Thyroid gland (tissue), 4 donors: ENCODE measurements at regions not wholly inside any gene's neighbourhood (a gene's known extent, or its start where the extent isn't known, plus 50 kb on each side); places are given as distances from the start of the nearest gene placed in this dataset.

Experiments used
- DNase-seq, 2 donors: peaks; one replicate each; pipeline ENCODE4 v3.0.0-alpha.2; 2019
- H3K27ac ChIP-seq, 3 donors: fragments of 200-600 bp; sonication (generic); 1 replicate in 2 of 3; 2 replicates in 1 of 3; pipeline ENCODE4 v1.5.1; 2016 to 2019; ENCODE audit warnings: mild to moderate bottlenecking in 1 of 3, moderate library complexity in 1 of 3
- H3K27me3 ChIP-seq: fragments of 200-600 bp; sonication (generic); one replicate; pipeline ENCODE4 v1.5.1; 2019
- H3K36me3 ChIP-seq, 2 donors: fragments of 200-600 bp; sonication (generic); one replicate each; pipeline ENCODE4 v1.5.1; 2016 to 2019
- H3K4me1 ChIP-seq, 2 donors: fragments of 200-600 bp; sonication (generic); one replicate each; pipeline ENCODE4 v1.5.1; 2017 to 2019
- H3K4me3 ChIP-seq, 3 donors: fragments of 200-600 bp; sonication (generic); replicated peaks in 1 of 3; 1 replicate in 2 of 3; 2 replicates in 1 of 3; pipeline ENCODE4 v1.5.1; 2016; ENCODE audit warnings: mild to moderate bottlenecking in 1 of 3
- H3K9me3 ChIP-seq: fragments of 200-600 bp; sonication (generic); one replicate; pipeline ENCODE4 v1.5.1; 2017
- CTCF ChIP-seq, 6 experiments: fragments of 200-600 bp in 3 of 6; fragments of 450-650 bp in 3 of 6; sonication (generic) in 3 of 6; IDR thresholded peaks; one replicate each; pipeline ENCODE4 v1.5.1; 2016 to 2019; ENCODE audit warnings: antibody characterized with exemption in 6 of 6, mild to moderate bottlenecking in 2 of 6, inconsistent platforms in 1 of 6, moderate library complexity in 1 of 6
- POLR2A ChIP-seq, 2 donors: fragments of 450-650 bp; IDR thresholded peaks; one replicate each; pipeline ENCODE4 v1.6.1; 2017; ENCODE audit warnings: antibody characterized with exemption in 2 of 2, mild to moderate bottlenecking in 2 of 2, moderate library complexity in 1 of 2
- WGBS, 2 donors: methylation state at CpG; one replicate each; pipeline ENCODE4 v1.1.5; 2017; 5-methylcytosine and 5-hydroxymethylcytosine counted together
- intact Hi-C: fragments of 100-400 bp; cut with DNase I; formaldehyde crosslinking; loops from one replicate; pipeline ENCODE4 v1.15.1; 2023

- intact Hi-C loops, result no loop called here
- WGBS, 2 donors, result 57% methylated on average over 6 of the region's 6 CpGs
- H3K36me3 ChIP-seq, result no peaks in the 10 kb centered on the region
Observed at GRCh38 chr17:68737761-68738443, 136.7 kb upstream of the FAM20A start.

GRCh38 chr17:68734931-68735330 lies 133.8 kb upstream of the FAM20A start:
- intact Hi-C loops, result no loop called here
- Histone ChIP-seq H3K4me3 (no peak overlapping the region), H3K36me3 (no peaks in the 10 kb centered on the region), H3K4me1 (peaks cover 33 to 66% of the 10 kb centered on the region in 2 donors), H3K27ac (peak overlapping the region; percentile 81 to 95 (median 94)), H3K27me3 (no peaks in the 10 kb centered on the region), H3K9me3 (no peaks in the 10 kb centered on the region)
- DNase-seq, result peak; percentile 51 to 67
- peak in 1 of 2 donors; percentile 28 for TF ChIP-seq POLR2A (IDR thresholded peaks at IDR 0.05)
- TF ChIP-seq CTCF (IDR thresholded peaks at IDR 0.05), result no peak

More at GRCh38 chr17:68737761-68738443, 136.7 kb upstream of the FAM20A start:
- Histone ChIP-seq H3K4me1 (peaks cover 30 to 51% of the 10 kb centered on the region in 2 donors), H3K27ac (peak overlapping the region; percentile 61 to 94 (median 81)), H3K4me3 (no peak overlapping the region), H3K9me3 (no peaks in the 10 kb centered on the region), H3K27me3 (no peaks in the 10 kb centered on the region)
- TF ChIP-seq CTCF (IDR thresholded peaks at IDR 0.05) (no peak), POLR2A (IDR thresholded peaks at IDR 0.05) (peak in 1 of 2 donors; percentile 39)
- DNase-seq, result peak; percentile 57 to 72

GRCh38 chr17:68734187-68734900 lies 133.2 kb upstream of the FAM20A start:
- TF ChIP-seq POLR2A (IDR thresholded peaks at IDR 0.05) (no peak), CTCF (IDR thresholded peaks at IDR 0.05) (no peak)

GRCh38 chr17:68733241-68734176 lies 132.3 kb upstream of the FAM20A start:
- TF ChIP-seq POLR2A (IDR thresholded peaks at IDR 0.05), result peak in 1 of 2 donors; percentile 18
- TF ChIP-seq CTCF (IDR thresholded peaks at IDR 0.05), result no peak
- H3K4me1 ChIP-seq, result peaks cover 33 to 66% of the 10 kb centered on the region in 2 donors
- intact Hi-C loops, result no loop called here
- no peaks in the 10 kb centered on the region for H3K9me3 ChIP-seq
- peak overlapping the region; percentile 81 to 95 (median 94) for H3K27ac ChIP-seq
- no peak overlapping the region for H3K4me3 ChIP-seq
- peak; percentile 25 to 29 for DNase-seq
- no peaks in the 10 kb centered on the region for H3K36me3 ChIP-seq
- 39 to 50% methylated on average over 4 of the region's 4 CpGs for WGBS, 2 donors
- H3K27me3 ChIP-seq, result no peaks in the 10 kb centered on the region

More at GRCh38 chr17:68734187-68734900, 133.2 kb upstream of the FAM20A start:
- peaks cover 33 to 66% of the 10 kb centered on the region in 2 donors for H3K4me1 ChIP-seq
- intact Hi-C loops, result no loop called here
- no peaks in the 10 kb centered on the region for H3K9me3 ChIP-seq
- H3K27ac ChIP-seq, result peak overlapping the region; percentile 81 to 95 (median 94)
- DNase-seq, result peak; percentile 56 to 68
- H3K4me3 ChIP-seq, result no peak overlapping the region
- no peaks in the 10 kb centered on the region for H3K36me3 ChIP-seq
- 75 to 77% methylated on average over 6 of the region's 6 CpGs for WGBS, 2 donors
- no peaks in the 10 kb centered on the region for H3K27me3 ChIP-seq
